NCI-H187 (cell line): ENCODE measurements at regions not wholly inside any gene's neighbourhood (a gene's known extent, or its start where the extent isn't known, plus 50 kb on each side); places are given as distances from the start of the nearest gene placed in this dataset.
"Not testable (repeated sequence)": the region's sequence is repeated elsewhere in the genome, so short reads cannot be mapped to it uniquely, and the experiment has no call there.

ENCODE experiments used
- DNase-seq, 2 experiments: peaks; one replicate each; lab custom pipeline; 2025; lab: John Stamatoyannopoulos, UW

- not testable (repeated sequence) for DNase-seq
These were observed 112.3 kb downstream of the GGTLC2 start for GRCh38 chr22:22756551-22757201.

DNA sequence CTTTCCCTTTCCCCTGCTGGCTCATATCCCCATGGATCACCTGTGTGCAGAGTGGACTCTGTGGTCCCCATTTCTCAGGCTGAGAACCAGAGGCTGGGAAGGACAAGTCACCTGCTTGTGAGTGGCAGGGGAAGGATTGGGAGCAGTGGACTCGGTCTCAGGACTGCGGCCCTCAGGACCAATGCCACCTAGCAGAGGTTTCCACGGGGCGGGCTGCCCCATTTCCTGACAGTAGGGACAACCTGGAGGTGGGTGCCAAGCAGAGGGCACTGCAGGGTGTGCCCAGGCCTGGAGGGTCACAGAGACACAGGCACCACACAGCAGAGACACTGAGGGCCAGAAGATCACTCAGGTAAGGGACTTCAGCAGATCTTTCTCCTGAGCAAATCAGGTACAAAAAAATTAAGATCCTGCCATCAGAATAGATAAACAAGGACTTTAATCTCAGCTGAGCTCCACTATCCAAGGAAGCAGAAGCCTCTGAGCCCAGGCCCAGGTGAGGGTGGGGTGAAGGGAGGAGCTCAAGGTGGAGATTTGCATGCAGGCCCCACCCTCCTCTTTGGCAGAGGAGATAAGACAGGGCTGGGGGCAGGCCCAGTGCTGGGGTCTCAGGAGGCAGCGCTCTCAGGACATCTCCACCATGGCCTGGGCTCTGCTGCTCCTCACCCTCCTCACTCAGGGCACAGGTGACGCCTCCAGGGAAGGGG is 113.8 kb downstream of the GGTLC2 start:
- DNase-seq: not testable (repeated sequence)

- DNase-seq: no peak
These were observed 115.0 kb downstream of the GGTLC2 start for GRCh38 chr22:22759371-22759770.

GRCh38 chr22:22759889-22760546 is 115.6 kb downstream of the GGTLC2 start:
- no peak for DNase-seq

DNA sequence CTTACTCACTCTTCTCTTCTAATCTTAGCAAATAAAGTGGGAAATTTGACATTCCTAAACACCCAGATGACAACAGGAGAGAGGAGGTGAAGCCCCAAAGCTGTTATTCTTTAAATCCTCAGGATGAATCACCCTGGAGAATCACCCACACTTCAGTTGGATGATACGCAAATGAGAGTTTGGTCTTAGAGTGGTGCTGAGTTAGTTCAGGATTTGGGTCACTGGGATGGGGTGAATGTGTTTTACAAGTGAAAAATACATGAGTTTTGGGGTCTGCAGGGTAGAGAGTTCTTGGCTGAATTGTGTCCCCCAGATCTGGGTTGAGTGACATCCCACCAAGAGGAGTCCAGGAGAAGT is 117.2 kb downstream of the GGTLC2 start:
- DNase-seq: no peak

DNA sequence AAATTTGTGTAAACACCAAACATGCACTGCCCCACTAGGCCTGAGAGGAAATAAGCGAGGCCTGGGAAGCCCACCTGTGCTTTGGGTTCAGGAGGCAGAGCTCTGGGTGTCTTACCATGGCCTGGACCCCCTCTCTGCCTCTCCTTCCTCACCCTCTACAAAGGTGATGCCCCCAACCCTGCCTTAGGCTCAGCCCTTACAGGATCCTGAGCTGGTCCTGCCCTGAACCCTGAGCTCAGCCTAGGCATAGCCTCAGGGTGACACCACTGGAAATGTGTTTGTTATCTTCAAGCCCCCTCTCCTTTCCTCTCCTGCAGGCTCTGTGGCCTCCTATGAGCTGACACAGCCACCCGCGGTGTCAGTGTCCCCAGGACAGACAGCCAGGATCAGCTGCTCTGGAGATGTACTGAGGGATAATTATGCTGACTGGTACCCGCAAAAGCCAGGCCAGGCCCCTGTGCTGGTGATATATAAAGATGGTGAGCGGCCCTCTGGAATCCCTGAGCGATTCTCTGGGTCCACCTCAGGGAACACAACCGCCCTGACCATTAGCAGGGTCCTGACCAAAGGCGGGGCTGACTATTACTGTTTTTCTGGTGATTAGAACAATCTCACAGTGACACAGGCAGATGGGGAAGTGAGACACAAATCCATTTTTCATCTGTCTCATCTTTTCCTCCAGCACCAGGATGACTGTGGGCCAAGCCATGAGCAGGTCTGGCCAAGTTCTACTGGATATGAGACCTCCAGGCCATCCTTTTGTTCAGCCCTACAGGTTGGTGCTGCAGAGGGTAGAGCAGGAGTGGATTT is 117.8 kb downstream of the GGTLC2 start:
- DNase-seq: no peak

- DNase-seq: no peak
These were observed 119.1 kb downstream of the GGTLC2 start for GRCh38 chr22:22763512-22763911.

GRCh38 chr22:22764085-22764484 is 119.7 kb downstream of the GGTLC2 start:
- DNase-seq: no peak

- DNase-seq: no peak
These were observed 119.6 kb upstream of the IGLL5 start for GRCh38 chr22:22767876-22768602.

- DNase-seq: no peak
These were observed 118.7 kb upstream of the IGLL5 start for GRCh38 chr22:22768885-22769284.

DNA sequence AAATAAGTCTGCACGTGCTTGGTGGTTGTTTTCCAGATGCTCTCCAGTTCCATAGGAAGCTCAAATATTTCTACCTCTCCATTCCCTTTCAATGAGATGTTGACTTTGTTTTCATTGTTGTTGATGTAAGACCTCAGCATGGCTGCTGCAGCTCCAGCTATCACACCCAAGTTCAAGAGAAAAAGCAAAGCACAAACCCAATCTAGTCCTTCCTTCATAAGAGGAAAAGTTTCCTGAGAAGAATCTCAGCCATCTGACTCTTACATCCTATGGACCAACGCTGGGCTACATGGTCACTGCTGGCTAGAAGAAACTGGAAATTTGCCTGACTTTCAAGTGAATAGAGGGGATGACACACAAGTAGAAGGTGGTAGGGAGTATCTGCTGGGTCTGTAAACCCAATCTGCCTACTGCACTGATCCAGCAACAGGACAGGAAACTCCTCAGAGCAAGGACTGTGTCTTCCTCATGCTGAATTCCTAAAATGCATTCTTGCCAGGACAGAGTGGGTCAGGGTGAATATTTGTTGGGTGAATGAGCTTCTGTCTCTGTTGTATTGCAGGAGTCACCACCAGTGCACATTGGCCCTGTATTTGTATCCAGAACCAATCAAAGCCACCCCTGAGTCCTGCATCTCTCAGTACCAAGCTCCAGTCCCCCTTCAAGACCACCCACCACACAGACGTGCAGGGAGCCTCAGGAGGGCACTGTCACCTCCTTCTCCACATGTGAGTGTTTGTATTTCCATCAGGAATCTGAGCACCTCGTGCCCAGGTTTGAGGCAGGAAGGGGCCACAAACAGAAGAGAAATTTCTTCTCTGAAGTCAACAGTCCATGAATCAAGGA is 118.0 kb upstream of the IGLL5 start:
- DNase-seq: no peak

GRCh38 chr22:22770280-22770871 is 117.2 kb upstream of the IGLL5 start:
- DNase-seq: peak in 1 of 2 experiments; percentile 2

- DNase-seq: no peak
These were observed 116.7 kb upstream of the IGLL5 start for GRCh38 chr22:22770881-22771280.

GRCh38 chr22:22771696-22772377 is 115.8 kb upstream of the IGLL5 start:
- no peak for DNase-seq

GRCh38 chr22:22772396-22772795 is 115.2 kb upstream of the IGLL5 start:
- no peak for DNase-seq

- no peak for DNase-seq
These were observed 114.7 kb upstream of the IGLL5 start for GRCh38 chr22:22772883-22773282.

GRCh38 chr22:22773427-22773826 is 114.2 kb upstream of the IGLL5 start:
- no peak for DNase-seq

GRCh38 chr22:22773979-22774604 is 113.5 kb upstream of the IGLL5 start:
- DNase-seq: no peak

DNA sequence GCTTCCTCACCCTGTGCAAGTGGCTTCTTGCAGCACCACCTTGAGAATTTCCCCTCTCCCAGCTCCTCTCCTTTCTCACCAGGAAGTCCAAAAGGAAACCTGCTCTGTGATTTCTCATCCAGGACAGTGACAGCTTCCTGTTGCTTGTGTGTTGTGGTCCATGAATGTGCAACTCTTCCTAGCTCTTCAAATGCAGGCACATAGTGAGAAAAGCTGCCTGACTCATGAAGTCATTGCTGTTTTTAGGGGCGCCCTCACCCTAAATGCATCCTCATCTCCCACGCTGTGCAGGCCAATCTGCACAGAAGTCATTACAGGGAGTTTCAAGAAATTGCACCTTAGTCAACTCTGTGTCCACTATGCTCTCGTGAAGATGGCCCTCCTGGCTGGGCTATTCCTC is 112.9 kb upstream of the IGLL5 start:
- not testable (repeated sequence) for DNase-seq
